Vagina (tissue), 2 donors: ENCODE measurements at regions not wholly inside any gene's neighbourhood (a gene's known extent, or its start where the extent isn't known, plus 50 kb on each side); places are given as distances from the start of the nearest gene placed in this dataset.
A peak's percentile ranks its signal among the peaks of the same experiment; 100 is the strongest.

Experiments
- DNase-seq, 2 donors: peaks; one replicate each; pipeline ENCODE4 v3.0.0-alpha.2; 2017; ENCODE audit errors: extremely low spot score in 2 of 2
- H3K27ac ChIP-seq: fragments of 200-600 bp; sonication (generic); one replicate; pipeline ENCODE4 v1.5.1; 2019
- H3K27me3 ChIP-seq: fragments of 200-600 bp; sonication (generic); one replicate; pipeline ENCODE4 v1.5.1; 2019
- H3K36me3 ChIP-seq, 2 donors: fragments of 200-600 bp; sonication (generic); one replicate each; pipeline ENCODE4 v1.5.1; 2017 to 2019
- H3K4me1 ChIP-seq: fragments of 200-600 bp; sonication (generic); one replicate; pipeline ENCODE4 v1.5.1; 2019
- H3K4me3 ChIP-seq, 2 donors: fragments of 200-600 bp; sonication (generic); 1 replicate in 1 of 2; 2 replicates in 1 of 2; pipeline ENCODE4 v1.5.1; 2016 to 2019
- H3K9me3 ChIP-seq: fragments of 200-600 bp; sonication (generic); one replicate; pipeline ENCODE4 v1.5.1; 2019
- CTCF ChIP-seq, 3 experiments: fragments of 450-650 bp in 2 of 3; fragments of 200-600 bp in 1 of 3; sonication (generic) in 1 of 3; IDR thresholded peaks; one replicate each; pipeline ENCODE4 v1.5.1; 2017 to 2019; ENCODE audit warnings: antibody characterized with exemption in 3 of 3, mild to moderate bottlenecking in 2 of 3, moderate library complexity in 2 of 3
- POLR2A ChIP-seq, 2 donors: fragments of 450-650 bp; IDR thresholded peaks; one replicate each; pipeline ENCODE4 v1.6.1; 2017; ENCODE audit warnings: antibody characterized with exemption in 2 of 2, mild to moderate bottlenecking in 2 of 2, moderate library complexity in 2 of 2
- POLR2AphosphoS5 ChIP-seq, 2 donors: sonication (generic); formaldehyde crosslinking; IDR thresholded peaks; one replicate each; pipeline ENCODE4 v1.9.0; 2017; ENCODE audit warnings: antibody characterized with exemption in 2 of 2, mild to moderate bottlenecking in 2 of 2, low read depth in 1 of 2; ENCODE audit not compliant: insufficient read depth in 1 of 2
- intact Hi-C: fragments of 100-400 bp; cut with DNase I; formaldehyde crosslinking; loops from one replicate; pipeline ENCODE4 v1.15.1; 2023

GRCh38 chr6:105784179-105784578 is 302.0 kb upstream of the PRDM1 start:
- no peak for TF ChIP-seq POLR2AphosphoS5 (IDR thresholded peaks at IDR 0.05; ENCODE audit: insufficient read depth in 1 of 2, low read depth in 1 of 2)
- TF ChIP-seq POLR2A (IDR thresholded peaks at IDR 0.05), result no peak
- TF ChIP-seq CTCF (IDR thresholded peaks at IDR 0.05), result no peak
- intact Hi-C loops, result no loop called here

GRCh38 chr6:105783333-105783935 is 302.7 kb upstream of the PRDM1 start:
- no peak for DNase-seq
- H3K27ac ChIP-seq, result no peak overlapping the region
- no peaks in the 10 kb centered on the region for H3K36me3 ChIP-seq
- no peaks in the 10 kb centered on the region for H3K27me3 ChIP-seq
- TF ChIP-seq POLR2AphosphoS5 (IDR thresholded peaks at IDR 0.05; ENCODE audit: insufficient read depth in 1 of 2, low read depth in 1 of 2) (no peak), CTCF (IDR thresholded peaks at IDR 0.05) (no peak)
- no peak overlapping the region for H3K4me3 ChIP-seq
- H3K4me1 ChIP-seq, result peaks cover 12% of the 10 kb centered on the region
- intact Hi-C loops, result no loop called here
- no peaks in the 10 kb centered on the region for H3K9me3 ChIP-seq

More at GRCh38 chr6:105784179-105784578, 302.0 kb upstream of the PRDM1 start:
- Histone ChIP-seq H3K4me3 (no peak overlapping the region), H3K9me3 (no peaks in the 10 kb centered on the region), H3K4me1 (peaks cover 12% of the 10 kb centered on the region), H3K36me3 (no peaks in the 10 kb centered on the region), H3K27ac (no peak overlapping the region), H3K27me3 (no peaks in the 10 kb centered on the region)
- no peak for DNase-seq

- Histone ChIP-seq H3K27me3 (no peaks in the 10 kb centered on the region), H3K4me1 (peaks cover 12% of the 10 kb centered on the region), H3K4me3 (no peak overlapping the region), H3K9me3 (no peaks in the 10 kb centered on the region), H3K36me3 (no peaks in the 10 kb centered on the region), H3K27ac (peak overlapping the region; percentile 30)
- intact Hi-C loops, result no loop called here
- TF ChIP-seq POLR2AphosphoS5 (IDR thresholded peaks at IDR 0.05; ENCODE audit: insufficient read depth in 1 of 2, low read depth in 1 of 2) (no peak), CTCF (IDR thresholded peaks at IDR 0.05) (no peak), POLR2A (IDR thresholded peaks at IDR 0.05) (no peak)
- no peak for DNase-seq
These were observed 304.2 kb upstream of the PRDM1 start for GRCh38 chr6:105781915-105782314.

GRCh38 chr6:105781248-105781647 is 304.9 kb upstream of the PRDM1 start:
- Histone ChIP-seq H3K27me3 (no peaks in the 10 kb centered on the region), H3K36me3 (no peaks in the 10 kb centered on the region), H3K27ac (peak overlapping the region; percentile 30), H3K4me1 (peaks cover 12% of the 10 kb centered on the region), H3K4me3 (no peak overlapping the region), H3K9me3 (no peaks in the 10 kb centered on the region)
- TF ChIP-seq POLR2A (IDR thresholded peaks at IDR 0.05) (no peak), POLR2AphosphoS5 (IDR thresholded peaks at IDR 0.05; ENCODE audit: insufficient read depth in 1 of 2, low read depth in 1 of 2) (no peak), CTCF (IDR thresholded peaks at IDR 0.05) (no peak)
- intact Hi-C loops, result no loop called here
- no peak for DNase-seq

GRCh38 chr6:105780146-105780860 is 305.8 kb upstream of the PRDM1 start:
- H3K27me3 ChIP-seq, result no peaks in the 10 kb centered on the region
- no peak for DNase-seq
- TF ChIP-seq CTCF (IDR thresholded peaks at IDR 0.05), result no peak
- TF ChIP-seq POLR2AphosphoS5 (IDR thresholded peaks at IDR 0.05; ENCODE audit: insufficient read depth in 1 of 2, low read depth in 1 of 2), result no peak
- TF ChIP-seq POLR2A (IDR thresholded peaks at IDR 0.05), result no peak
- H3K27ac ChIP-seq, result peak overlapping the region; percentile 44
- H3K4me3 ChIP-seq, result no peak overlapping the region
- peaks cover 3% of the 10 kb centered on the region for H3K9me3 ChIP-seq
- no peaks in the 10 kb centered on the region for H3K36me3 ChIP-seq
- intact Hi-C loops, result no loop called here
- H3K4me1 ChIP-seq, result peaks cover 12% of the 10 kb centered on the region
